Neural progenitor cell (in vitro differentiated cells): ENCODE measurements at regions not wholly inside any gene's neighbourhood (a gene's known extent, or its start where the extent isn't known, plus 50 kb on each side); places are given as distances from the start of the nearest gene placed in this dataset.

Experiments
- DNase-seq: peaks from one replicate; pipeline ENCODE4 v3.0.0-alpha.2; 2016; ENCODE audit warnings: low spot score
- H2AFZ ChIP-seq: fragments of 200-600 bp; sonication (generic); replicated peaks from 2 replicates; pipeline ENCODE4 v1.6.1; 2016; ENCODE audit warnings: antibody characterized with exemption
- H3F3A ChIP-seq: fragments of 200-600 bp; sonication (generic); 2 replicates; pipeline ENCODE4 v1.6.1; 2016; ENCODE audit warnings: antibody characterized with exemption, low read depth
- H3K27ac ChIP-seq: fragments of 200-600 bp; sonication (generic); 2 replicates; pipeline ENCODE4 v1.5.1; 2016; ENCODE audit warnings: mild to moderate bottlenecking
- H3K27me3 ChIP-seq: fragments of 200-600 bp; sonication (generic); 2 replicates; pipeline ENCODE4 v1.6.1; 2016; ENCODE audit warnings: mild to moderate bottlenecking, moderate library complexity
- H3K36me3 ChIP-seq: fragments of 200-600 bp; sonication (generic); 2 replicates; pipeline ENCODE4 v1.5.1; 2016
- H3K4me1 ChIP-seq: fragments of 200-600 bp; sonication (generic); 2 replicates; pipeline ENCODE4 v1.6.1; 2016; ENCODE audit warnings: mixed run types
- H3K4me2 ChIP-seq: fragments of 200-600 bp; sonication (generic); 2 replicates; pipeline ENCODE4 v1.6.1; 2016
- H3K4me3 ChIP-seq: fragments of 200-600 bp; sonication (generic); 2 replicates; pipeline ENCODE4 v1.5.1; 2016
- H3K79me2 ChIP-seq: fragments of 200-600 bp; sonication (generic); 2 replicates; pipeline ENCODE4 v1.6.1; 2016; ENCODE audit warnings: low read depth
- H3K9ac ChIP-seq: fragments of 200-600 bp; sonication (generic); 2 replicates; pipeline ENCODE4 v1.6.1; 2016
- H3K9me3 ChIP-seq: fragments of 200-600 bp; sonication (generic); 2 replicates; pipeline ENCODE4 v1.5.1; 2016; ENCODE audit warnings: low read depth
- H4K20me1 ChIP-seq: fragments of 200-600 bp; sonication (generic); 2 replicates; pipeline ENCODE4 v1.6.1; 2016; ENCODE audit warnings: low read depth
- H3K27ac Mint-ChIP-seq: 3 replicates; pipeline ENCODE4 v1.8.0; 2021; ENCODE audit warnings: mixed read lengths
- H3K27me3 Mint-ChIP-seq: 2 replicates; pipeline ENCODE4 v1.8.0; 2022; ENCODE audit warnings: low read depth, mild to moderate bottlenecking, inconsistent platforms, moderate library complexity, mixed read lengths; ENCODE audit not compliant: insufficient read depth
- H3K36me3 Mint-ChIP-seq: 3 replicates; pipeline ENCODE4 v1.8.0; 2021; ENCODE audit warnings: mixed read lengths
- H3K4me1 Mint-ChIP-seq: 3 replicates; pipeline ENCODE4 v1.8.0; 2021; ENCODE audit warnings: mixed read lengths
- H3K4me3 Mint-ChIP-seq: 3 replicates; pipeline ENCODE4 v1.8.0; 2021; ENCODE audit warnings: mild to moderate bottlenecking, moderate library complexity, mixed read lengths
- H3K9me3 Mint-ChIP-seq: 3 replicates; pipeline ENCODE4 v1.8.0; 2020; ENCODE audit warnings: mixed read lengths
- EZH2 ChIP-seq: fragments of 200-600 bp; sonication (generic); IDR thresholded peaks from 2 replicates; pipeline ENCODE4 v1.6.1; 2017; ENCODE audit warnings: antibody characterized with exemption, mild to moderate bottlenecking, moderate library complexity
- EZH2phosphoT487 ChIP-seq: fragments of 200-600 bp; sonication (generic); IDR thresholded peaks from 2 replicates; pipeline ENCODE4 v1.6.1; 2017; ENCODE audit warnings: antibody characterized with exemption
- TF ChIP-seq, protein P1 (sequence below): fragments of 200-600 bp; sonication (generic); IDR thresholded peaks from 2 replicates; pipeline ENCODE4 v1.5.1; 2017; ENCODE audit warnings: antibody characterized with exemption, mild to moderate bottlenecking

DNA sequence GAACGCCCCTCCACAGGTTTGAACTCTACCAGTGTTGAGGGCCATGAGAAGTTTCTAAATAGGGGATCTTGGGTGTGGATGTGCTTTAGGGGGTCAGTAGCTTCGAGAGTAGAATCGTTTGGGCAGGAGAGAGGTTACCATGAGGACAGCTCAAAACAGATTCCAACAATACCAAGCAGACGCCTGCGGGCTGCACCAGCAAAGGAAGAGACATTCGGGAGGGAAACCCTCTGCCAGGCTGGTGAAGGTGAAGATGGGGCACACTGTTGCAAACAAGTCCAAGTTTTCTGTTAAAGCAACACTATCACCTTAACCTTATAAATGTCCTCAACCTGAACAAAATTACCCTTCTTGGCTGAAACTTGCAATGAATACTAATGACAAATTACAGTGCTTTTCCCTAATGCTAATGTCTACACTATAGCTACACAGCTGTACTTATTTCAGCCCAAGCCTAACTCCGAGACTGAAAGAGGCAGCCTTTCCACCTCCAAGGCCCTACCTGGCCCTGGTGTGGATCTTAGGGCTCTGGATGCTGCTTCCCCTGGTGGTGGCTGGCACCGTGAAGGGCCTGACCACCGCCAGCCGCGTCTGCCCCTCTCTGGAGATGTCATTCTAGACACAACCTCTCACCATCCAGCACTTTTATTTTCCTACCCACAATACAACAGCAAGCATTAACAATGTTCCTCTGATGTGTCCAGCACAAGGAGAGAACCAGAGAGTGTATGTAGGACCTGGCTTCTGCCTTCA lies 80.1 kb downstream of the DLL1 start:
- H3K79me2 ChIP-seq = no peaks in the 10 kb centered on the region
- Mint-ChIP-seq H3K9me3 (peaks cover 8% of the 10 kb centered on the region), H3K4me1 (peaks cover 21% of the 10 kb centered on the region), H3K4me3 (no peak overlapping the region), H3K27me3 (peaks cover 14% of the 10 kb centered on the region), H3K36me3 (no peaks in the 10 kb centered on the region), H3K27ac (peak overlapping the region; percentile 5)
- TF ChIP-seq, protein P1, sequence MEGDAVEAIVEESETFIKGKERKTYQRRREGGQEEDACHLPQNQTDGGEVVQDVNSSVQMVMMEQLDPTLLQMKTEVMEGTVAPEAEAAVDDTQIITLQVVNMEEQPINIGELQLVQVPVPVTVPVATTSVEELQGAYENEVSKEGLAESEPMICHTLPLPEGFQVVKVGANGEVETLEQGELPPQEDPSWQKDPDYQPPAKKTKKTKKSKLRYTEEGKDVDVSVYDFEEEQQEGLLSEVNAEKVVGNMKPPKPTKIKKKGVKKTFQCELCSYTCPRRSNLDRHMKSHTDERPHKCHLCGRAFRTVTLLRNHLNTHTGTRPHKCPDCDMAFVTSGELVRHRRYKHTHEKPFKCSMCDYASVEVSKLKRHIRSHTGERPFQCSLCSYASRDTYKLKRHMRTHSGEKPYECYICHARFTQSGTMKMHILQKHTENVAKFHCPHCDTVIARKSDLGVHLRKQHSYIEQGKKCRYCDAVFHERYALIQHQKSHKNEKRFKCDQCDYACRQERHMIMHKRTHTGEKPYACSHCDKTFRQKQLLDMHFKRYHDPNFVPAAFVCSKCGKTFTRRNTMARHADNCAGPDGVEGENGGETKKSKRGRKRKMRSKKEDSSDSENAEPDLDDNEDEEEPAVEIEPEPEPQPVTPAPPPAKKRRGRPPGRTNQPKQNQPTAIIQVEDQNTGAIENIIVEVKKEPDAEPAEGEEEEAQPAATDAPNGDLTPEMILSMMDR = no peak
- TF ChIP-seq EZH2phosphoT487 (no peak), EZH2 (no peak)
- no peaks in the 10 kb centered on the region for H4K20me1 ChIP-seq
- no peak overlapping the region for H3K9ac ChIP-seq
- H2AFZ ChIP-seq = no peak overlapping the region
- H3K27ac ChIP-seq = no peak overlapping the region
- no peak overlapping the region for H3K4me3 ChIP-seq
- no peaks in the 10 kb centered on the region for H3F3A ChIP-seq
- no peaks in the 10 kb centered on the region for H3K9me3 ChIP-seq
- H3K4me1 ChIP-seq = peaks cover 3% of the 10 kb centered on the region
- H3K27me3 ChIP-seq = no peaks in the 10 kb centered on the region
- no peaks in the 10 kb centered on the region for H3K36me3 ChIP-seq
- no peak overlapping the region for H3K4me2 ChIP-seq
- no peak for DNase-seq

DNA sequence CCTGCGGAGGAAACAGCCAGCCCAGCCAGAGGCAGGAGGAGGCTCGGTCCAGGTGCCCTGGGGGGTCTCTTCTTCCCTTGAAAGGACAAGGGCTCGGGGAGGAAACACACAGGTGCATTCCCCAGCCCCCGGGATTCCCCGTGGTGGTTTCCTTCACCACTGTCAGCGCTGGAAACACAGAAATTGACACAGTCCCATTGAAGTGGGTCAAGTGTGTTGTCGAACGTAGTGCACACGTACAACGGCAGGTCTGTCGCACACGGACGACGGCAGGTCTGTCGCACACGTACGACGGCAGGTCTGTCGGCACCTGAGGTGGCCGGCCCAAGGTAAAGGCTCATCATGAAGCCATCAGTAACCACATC lies 80.9 kb downstream of the DLL1 start:
- H3K36me3 Mint-ChIP-seq = no peaks in the 10 kb centered on the region
- no peak overlapping the region for H3K27ac Mint-ChIP-seq
- peaks cover 3% of the 10 kb centered on the region for H3K4me1 ChIP-seq
- no peak overlapping the region for H3K4me2 ChIP-seq
- H3K27me3 ChIP-seq = no peaks in the 10 kb centered on the region
- no peak for TF ChIP-seq EZH2phosphoT487
- TF ChIP-seq, protein P1 = no peak
- no peak for TF ChIP-seq EZH2
- no peak overlapping the region for H2AFZ ChIP-seq
- no peaks in the 10 kb centered on the region for H4K20me1 ChIP-seq
- H3K79me2 ChIP-seq = no peaks in the 10 kb centered on the region
- H3K9me3 ChIP-seq = no peaks in the 10 kb centered on the region
- H3K9ac ChIP-seq = no peak overlapping the region
- no peak overlapping the region for H3K4me3 ChIP-seq
- DNase-seq = no peak
- H3K4me1 Mint-ChIP-seq = peaks cover 21% of the 10 kb centered on the region
- H3F3A ChIP-seq = no peaks in the 10 kb centered on the region
- no peak overlapping the region for H3K27ac ChIP-seq
- H3K9me3 Mint-ChIP-seq = peaks cover 8% of the 10 kb centered on the region
- no peaks in the 10 kb centered on the region for H3K36me3 ChIP-seq
- H3K4me3 Mint-ChIP-seq = no peak overlapping the region
- H3K27me3 Mint-ChIP-seq = peaks cover 14% of the 10 kb centered on the region

DNA sequence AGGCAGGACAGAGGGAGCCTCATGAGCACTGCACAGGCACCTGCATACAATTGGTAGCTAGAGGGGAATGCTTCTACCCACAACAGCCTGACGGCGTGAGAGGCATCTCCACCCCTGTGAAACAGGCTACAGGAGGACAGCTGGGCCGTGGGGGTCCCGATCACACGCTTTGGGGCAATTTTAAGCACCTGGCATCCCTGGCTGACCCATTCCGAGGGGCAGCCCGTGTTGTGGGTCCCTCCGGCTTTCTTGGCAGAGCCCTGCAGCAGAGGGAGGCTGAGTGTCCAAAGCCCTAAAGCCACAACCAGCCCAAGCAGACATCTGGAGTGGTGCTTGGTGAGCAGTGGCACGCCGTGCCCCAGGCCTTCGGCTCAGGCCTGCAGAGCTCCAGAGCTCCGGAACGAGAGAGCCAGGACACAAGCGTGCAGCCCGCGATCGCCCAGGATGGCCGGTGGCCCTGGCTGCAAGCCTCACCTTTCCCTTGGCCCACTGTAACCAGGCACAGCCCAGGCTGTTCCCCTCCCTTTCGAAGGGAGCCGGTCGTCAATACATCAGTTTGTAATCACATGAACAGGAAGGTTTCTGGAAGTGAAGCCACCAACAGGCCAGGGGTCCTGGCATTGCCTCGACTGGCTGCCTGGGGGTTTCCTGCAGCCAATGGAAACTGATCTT lies 81.4 kb downstream of the DLL1 start:
- TF ChIP-seq, protein P1 = no peak
- TF ChIP-seq EZH2 = no peak
- no peak for TF ChIP-seq EZH2phosphoT487
- H3K36me3 Mint-ChIP-seq = no peaks in the 10 kb centered on the region
- no peak for DNase-seq
- no peaks in the 10 kb centered on the region for H3K9me3 ChIP-seq
- no peaks in the 10 kb centered on the region for H3K36me3 ChIP-seq
- H3K27me3 ChIP-seq = no peaks in the 10 kb centered on the region
- peaks cover 8% of the 10 kb centered on the region for H3K9me3 Mint-ChIP-seq
- H3K27me3 Mint-ChIP-seq = peaks cover 14% of the 10 kb centered on the region
- H3K27ac ChIP-seq = no peak overlapping the region
- peak overlapping the region; percentile 17 for H3K27ac Mint-ChIP-seq
- no peak overlapping the region for H3K4me3 ChIP-seq
- peaks cover 3% of the 10 kb centered on the region for H3K4me1 ChIP-seq
- H4K20me1 ChIP-seq = no peaks in the 10 kb centered on the region
- H3F3A ChIP-seq = no peaks in the 10 kb centered on the region
- H2AFZ ChIP-seq = no peak overlapping the region
- no peaks in the 10 kb centered on the region for H3K79me2 ChIP-seq
- H3K9ac ChIP-seq = no peak overlapping the region
- H3K4me2 ChIP-seq = no peak overlapping the region
- H3K4me1 Mint-ChIP-seq = peaks cover 21% of the 10 kb centered on the region
- no peak overlapping the region for H3K4me3 Mint-ChIP-seq
